KMS-11 (cell line): ENCODE measurements at regions not wholly inside any gene's neighbourhood (a gene's known extent, or its start where the extent isn't known, plus 50 kb on each side); places are given as distances from the start of the nearest gene placed in this dataset.

ENCODE experiments used
- H2AFZ ChIP-seq: fragments of 200-600 bp; sonication (generic); 2 replicates; pipeline ENCODE4 v1.6.1; 2016; ENCODE audit warnings: antibody characterized with exemption, mixed run types, low read depth
- H3K27ac ChIP-seq: fragments of 200-600 bp; sonication (generic); 2 replicates; pipeline ENCODE4 v1.6.1; 2016; ENCODE audit warnings: mild to moderate bottlenecking, mixed run types
- H3K27me3 ChIP-seq: fragments of 200-600 bp; sonication (generic); 2 replicates; pipeline ENCODE4 v1.6.1; 2017; ENCODE audit warnings: mild to moderate bottlenecking, low read depth, mixed run types, moderate library complexity; ENCODE audit not compliant: insufficient read depth
- H3K36me3 ChIP-seq: fragments of 200-600 bp; sonication (generic); 2 replicates; pipeline ENCODE4 v1.6.1; 2017; ENCODE audit warnings: mild to moderate bottlenecking, mixed run types; ENCODE audit not compliant: insufficient read depth
- H3K4me1 ChIP-seq: fragments of 200-600 bp; sonication (generic); 2 replicates; pipeline ENCODE4 v1.6.1; 2016; ENCODE audit warnings: mild to moderate bottlenecking, low read depth, mixed run types; ENCODE audit not compliant: poor library complexity, severe bottlenecking
- H3K4me2 ChIP-seq: fragments of 200-600 bp; sonication (generic); 2 replicates; pipeline ENCODE4 v1.7.0; 2016; ENCODE audit warnings: mild to moderate bottlenecking, mixed run types
- H3K4me3 ChIP-seq: fragments of 200-600 bp; sonication (generic); IDR thresholded peaks from 2 replicates; pipeline ENCODE4 v1.6.1; 2017; ENCODE audit warnings: low read depth, low read length, mixed read lengths; ENCODE audit not compliant: insufficient read depth
- H3K79me2 ChIP-seq: fragments of 200-600 bp; sonication (generic); 2 replicates; pipeline ENCODE4 v1.6.1; 2016; ENCODE audit warnings: low read depth, mixed run types; ENCODE audit not compliant: insufficient read depth
- H3K9ac ChIP-seq: fragments of 200-600 bp; sonication (generic); 2 replicates; pipeline ENCODE4 v1.6.1; 2016; ENCODE audit warnings: mild to moderate bottlenecking, mixed run types
- H4K20me1 ChIP-seq: fragments of 200-600 bp; sonication (generic); 2 replicates; pipeline ENCODE4 v1.6.1; 2016; ENCODE audit warnings: mild to moderate bottlenecking, mixed run types; ENCODE audit not compliant: insufficient read depth
- TF ChIP-seq, protein P1 (sequence below): fragments of 200-600 bp; sonication (generic); conservative IDR thresholded peaks from 2 replicates; pipeline ENCODE4 v1.6.1; 2017; ENCODE audit warnings: low read depth, mild to moderate bottlenecking, antibody characterized with exemption, low read length, moderate library complexity, mixed read lengths

DNA sequence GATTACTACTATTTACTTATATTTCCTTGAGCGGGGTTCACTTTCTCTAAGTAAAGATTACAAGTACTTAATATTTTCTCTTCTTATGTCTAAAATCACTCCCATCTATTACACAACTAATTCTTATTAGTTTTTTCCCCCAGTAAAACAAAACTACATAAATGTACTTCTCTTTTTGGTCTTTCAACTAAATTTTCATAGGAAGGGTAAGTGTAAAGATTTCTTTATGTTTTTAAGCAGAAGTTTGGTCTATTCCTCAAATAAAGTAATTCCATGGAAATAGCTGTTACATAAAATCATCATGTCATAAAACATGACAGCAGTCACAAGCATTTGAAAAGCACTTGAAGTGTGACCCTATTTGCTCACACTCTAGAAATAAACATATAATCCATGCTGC is 249.0 kb downstream of the ZEB2 start:
- no peak overlapping the region for H3K4me2 ChIP-seq
- H3K4me1 ChIP-seq: peaks cover 10% of the 10 kb centered on the region
- H3K27me3 ChIP-seq: no peaks in the 10 kb centered on the region
- TF ChIP-seq, protein P1, sequence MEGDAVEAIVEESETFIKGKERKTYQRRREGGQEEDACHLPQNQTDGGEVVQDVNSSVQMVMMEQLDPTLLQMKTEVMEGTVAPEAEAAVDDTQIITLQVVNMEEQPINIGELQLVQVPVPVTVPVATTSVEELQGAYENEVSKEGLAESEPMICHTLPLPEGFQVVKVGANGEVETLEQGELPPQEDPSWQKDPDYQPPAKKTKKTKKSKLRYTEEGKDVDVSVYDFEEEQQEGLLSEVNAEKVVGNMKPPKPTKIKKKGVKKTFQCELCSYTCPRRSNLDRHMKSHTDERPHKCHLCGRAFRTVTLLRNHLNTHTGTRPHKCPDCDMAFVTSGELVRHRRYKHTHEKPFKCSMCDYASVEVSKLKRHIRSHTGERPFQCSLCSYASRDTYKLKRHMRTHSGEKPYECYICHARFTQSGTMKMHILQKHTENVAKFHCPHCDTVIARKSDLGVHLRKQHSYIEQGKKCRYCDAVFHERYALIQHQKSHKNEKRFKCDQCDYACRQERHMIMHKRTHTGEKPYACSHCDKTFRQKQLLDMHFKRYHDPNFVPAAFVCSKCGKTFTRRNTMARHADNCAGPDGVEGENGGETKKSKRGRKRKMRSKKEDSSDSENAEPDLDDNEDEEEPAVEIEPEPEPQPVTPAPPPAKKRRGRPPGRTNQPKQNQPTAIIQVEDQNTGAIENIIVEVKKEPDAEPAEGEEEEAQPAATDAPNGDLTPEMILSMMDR: no peak
- H2AFZ ChIP-seq: no peak overlapping the region
- no peak overlapping the region for H3K9ac ChIP-seq
- no peaks in the 10 kb centered on the region for H3K79me2 ChIP-seq
- H3K27ac ChIP-seq: no peak overlapping the region
- no peak overlapping the region for H3K4me3 ChIP-seq
- no peaks in the 10 kb centered on the region for H3K36me3 ChIP-seq
- H4K20me1 ChIP-seq: no peaks in the 10 kb centered on the region

DNA sequence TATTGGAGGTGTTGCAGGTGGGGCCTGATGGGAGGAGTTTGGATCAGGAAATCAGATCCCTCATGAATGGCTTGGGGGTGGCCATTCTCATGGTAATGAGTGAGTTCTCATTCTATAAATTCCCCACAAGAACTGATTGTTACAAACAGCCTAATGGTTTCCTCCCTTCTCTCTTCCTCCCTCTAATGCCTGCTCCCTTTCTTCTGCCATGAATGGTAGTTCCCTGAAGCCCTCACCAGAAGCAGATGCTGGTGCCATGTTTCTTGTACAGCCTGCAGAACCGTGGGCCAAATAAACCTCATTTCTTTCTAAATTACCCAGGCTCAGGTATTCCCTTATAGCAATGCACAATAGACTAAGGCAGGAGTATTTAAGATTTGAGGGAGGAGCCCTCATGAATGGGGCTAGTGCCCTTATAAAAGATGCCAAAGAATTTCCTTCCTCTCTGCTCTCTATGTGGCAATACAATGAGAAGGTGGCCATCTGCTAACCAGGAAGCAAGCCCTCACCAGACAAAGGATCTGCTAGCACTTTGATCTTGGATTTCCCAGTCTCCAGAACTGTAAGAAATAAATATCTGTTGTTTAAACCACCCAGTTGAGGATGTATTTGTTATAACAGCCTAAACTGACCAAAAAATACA is 251.8 kb downstream of the ZEB2 start:
- Histone ChIP-seq H3K4me3 (no peak overlapping the region), H3K4me2 (no peak overlapping the region), H4K20me1 (no peaks in the 10 kb centered on the region), H3K9ac (no peak overlapping the region), H2AFZ (no peak overlapping the region), H3K27ac (no peak overlapping the region), H3K4me1 (peaks cover 10% of the 10 kb centered on the region), H3K79me2 (no peaks in the 10 kb centered on the region), H3K27me3 (no peaks in the 10 kb centered on the region), H3K36me3 (no peaks in the 10 kb centered on the region)
- TF ChIP-seq, protein P1: no peak

DNA sequence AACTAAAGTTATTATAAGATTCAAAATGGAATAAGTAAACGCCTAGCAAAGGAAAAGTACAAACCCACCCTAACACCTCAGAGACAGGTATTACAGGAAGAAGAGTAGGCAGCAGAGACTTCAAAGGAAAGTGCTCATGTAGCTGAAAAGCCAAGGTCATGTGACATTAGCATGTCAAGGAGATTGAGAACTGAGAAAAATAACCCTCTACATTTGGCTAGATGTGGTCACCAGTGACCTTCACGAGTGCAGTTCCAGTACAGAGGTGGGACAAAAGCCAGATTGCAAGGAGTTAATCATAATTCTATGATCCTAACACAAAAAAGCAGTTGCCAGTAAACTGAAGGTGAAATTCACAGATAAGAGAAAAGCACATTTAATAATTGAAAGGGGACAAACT is 252.7 kb downstream of the ZEB2 start:
- H3K4me3 ChIP-seq: no peak overlapping the region
- H3K27ac ChIP-seq: no peak overlapping the region
- no peaks in the 10 kb centered on the region for H4K20me1 ChIP-seq
- H3K79me2 ChIP-seq: no peaks in the 10 kb centered on the region
- H3K9ac ChIP-seq: no peak overlapping the region
- H3K27me3 ChIP-seq: no peaks in the 10 kb centered on the region
- TF ChIP-seq, protein P1: no peak
- H3K4me1 ChIP-seq: peaks cover 10% of the 10 kb centered on the region
- no peaks in the 10 kb centered on the region for H3K36me3 ChIP-seq
- H2AFZ ChIP-seq: no peak overlapping the region
- 0 out of 2 replicates have a peak overlapping the region, but pooled peaks have one; percentile 29 for H3K4me2 ChIP-seq

DNA sequence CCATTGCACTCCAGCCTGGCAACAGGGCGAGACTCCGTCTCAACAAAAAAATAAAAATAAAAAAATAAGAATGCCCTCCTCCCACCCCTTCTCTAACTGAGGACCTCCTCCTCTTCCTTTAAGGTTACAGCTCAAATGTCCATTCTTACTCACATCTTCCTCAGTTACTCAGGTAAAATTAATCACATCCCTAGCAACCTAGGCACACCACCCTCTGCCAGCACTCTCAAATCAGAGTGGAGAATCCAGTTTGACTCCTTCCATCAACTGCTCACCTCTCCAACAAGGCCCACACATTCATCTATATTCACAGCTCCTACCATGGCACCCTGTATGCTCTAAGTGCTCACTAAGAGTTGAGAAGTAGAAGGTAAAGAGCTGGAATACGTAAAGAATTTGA is 254.3 kb downstream of the ZEB2 start:
- Histone ChIP-seq H2AFZ (no peak overlapping the region), H3K4me3 (no peak overlapping the region), H3K4me1 (peaks cover 10% of the 10 kb centered on the region), H3K4me2 (no peak overlapping the region), H3K36me3 (no peaks in the 10 kb centered on the region), H3K27ac (no peak overlapping the region), H3K9ac (no peak overlapping the region), H3K27me3 (no peaks in the 10 kb centered on the region), H3K79me2 (no peaks in the 10 kb centered on the region), H4K20me1 (no peaks in the 10 kb centered on the region)
- TF ChIP-seq, protein P1: no peak
